ENCODE measurements at regions not wholly inside any gene's neighbourhood (a gene's known extent, or its start where the extent isn't known, plus 50 kb on each side); places are given as distances from the start of the nearest gene placed in this dataset.

- TF ChIP-seq CTCF (conservative IDR thresholded peaks at IDR 0.05) = no peak
- no peak for TF ChIP-seq EZH2 (IDR thresholded peaks at IDR 0.05; ENCODE audit: low read depth)
Observed at GRCh38 chr12:126719912-126720705, 1546.9 kb upstream of the TMEM132C start.
